HCT116 (cell line): ENCODE measurements at regions not wholly inside any gene's neighbourhood (a gene's known extent, or its start where the extent isn't known, plus 50 kb on each side); places are given as distances from the start of the nearest gene placed in this dataset.

Source experiments
- ATF3 ChIP-seq: IDR thresholded peaks from 2 replicates; pipeline ENCODE4 v1.6.1; 2012
- CTCF ChIP-seq, 3 experiments: fragments of 200-600 bp in 1 of 3; sonication (generic) in 1 of 3; IDR thresholded peaks in 2 of 3; conservative IDR thresholded peaks in 1 of 3; 2 replicates each; pipeline ENCODE4 v1.5.1; 2012 to 2017; ENCODE audit warnings: low read depth in 2 of 3, low read length in 2 of 3, antibody characterized with exemption in 1 of 3, borderline replicate concordance in 1 of 3, control low read depth in 1 of 3, mild to moderate bottlenecking in 1 of 3, mixed read lengths in 1 of 3, mixed run types in 1 of 3, moderate library complexity in 1 of 3; ENCODE audit not compliant: insufficient read depth in 1 of 3
- EZH2 ChIP-seq: fragments of 200-600 bp; sonication (generic); IDR thresholded peaks from 2 replicates; pipeline ENCODE4 v1.6.1; 2017; ENCODE audit warnings: antibody characterized with exemption, mixed run types
- EZH2phosphoT487 ChIP-seq: fragments of 200-600 bp; IDR thresholded peaks from 2 replicates; pipeline ENCODE4 v1.6.1; 2018; ENCODE audit warnings: antibody characterized with exemption, borderline replicate concordance
- MAX ChIP-seq: IDR thresholded peaks from 2 replicates; pipeline ENCODE4 v1.6.1; 2012
- POLR2A ChIP-seq: IDR thresholded peaks from 2 replicates; pipeline ENCODE4 v1.7.0; 2011; ENCODE audit warnings: borderline replicate concordance; ENCODE audit not compliant: insufficient read depth, insufficient read length; ENCODE audit errors: extremely low read depth
- POLR2AphosphoS5 ChIP-seq: IDR thresholded peaks from 2 replicates; pipeline ENCODE4 v1.6.1; 2011; ENCODE audit warnings: mild to moderate bottlenecking, low read depth, low read length, moderate library complexity
- RAD21 ChIP-seq: IDR thresholded peaks from 2 replicates; pipeline ENCODE4 v1.6.1; 2012; ENCODE audit warnings: low read depth, mild to moderate bottlenecking
- REST ChIP-seq: IDR thresholded peaks from 2 replicates; pipeline ENCODE4 v1.6.1; 2012; ENCODE audit warnings: low read depth
- YY1 ChIP-seq: IDR thresholded peaks from 2 replicates; pipeline ENCODE4 v1.6.1; 2011; ENCODE audit warnings: low read length, low read depth, moderate library complexity, mild to moderate bottlenecking; ENCODE audit not compliant: insufficient replicate concordance; ENCODE audit errors: extremely low read depth
- ZFX ChIP-seq: fragments of 450-650 bp; IDR thresholded peaks from 2 replicates; pipeline ENCODE4 v1.6.1; 2017

GRCh38 chr1:188394677-188395076 lies 1565.9 kb downstream of the PLA2G4A start:
- TF ChIP-seq POLR2AphosphoS5 (no peak), RAD21 (no peak), YY1 (no peak), CTCF (IDR thresholded peaks at IDR 0.05 in 2 of 3, conservative IDR thresholded peaks at IDR 0.05 in 1 of 3; ENCODE audit: borderline replicate concordance in 1 of 3, insufficient read depth in 1 of 3, low read depth in 2 of 3, low read length in 2 of 3) (no peak), EZH2 (no peak), ATF3 (no peak), ZFX (no peak), MAX (no peak), EZH2phosphoT487 (no peak), REST (no peak), POLR2A (no peak)
